ENCODE measurements at regions not wholly inside any gene's neighbourhood (a gene's known extent, or its start where the extent isn't known, plus 50 kb on each side); places are given as distances from the start of the nearest gene placed in this dataset.

GRCh38 chr1:99497690-99498089 is 148.2 kb upstream of the PALMD start:
- 56 to 79% methylated on average over 1 of the region's 1 CpG for WGBS, 2 donors
- Histone ChIP-seq H3K36me3 (no peaks in the 10 kb centered on the region), H3K27me3 (no peaks in the 10 kb centered on the region), H3K9me3 (no peaks in the 10 kb centered on the region), H3K27ac (no peak overlapping the region), H3K4me1 (no peaks in the 10 kb centered on the region), H3K4me3 (no peak overlapping the region)
- intact Hi-C loops (cut with DNase I), result no loop called here
- no peak for DNase-seq
- TF ChIP-seq, protein P1, sequence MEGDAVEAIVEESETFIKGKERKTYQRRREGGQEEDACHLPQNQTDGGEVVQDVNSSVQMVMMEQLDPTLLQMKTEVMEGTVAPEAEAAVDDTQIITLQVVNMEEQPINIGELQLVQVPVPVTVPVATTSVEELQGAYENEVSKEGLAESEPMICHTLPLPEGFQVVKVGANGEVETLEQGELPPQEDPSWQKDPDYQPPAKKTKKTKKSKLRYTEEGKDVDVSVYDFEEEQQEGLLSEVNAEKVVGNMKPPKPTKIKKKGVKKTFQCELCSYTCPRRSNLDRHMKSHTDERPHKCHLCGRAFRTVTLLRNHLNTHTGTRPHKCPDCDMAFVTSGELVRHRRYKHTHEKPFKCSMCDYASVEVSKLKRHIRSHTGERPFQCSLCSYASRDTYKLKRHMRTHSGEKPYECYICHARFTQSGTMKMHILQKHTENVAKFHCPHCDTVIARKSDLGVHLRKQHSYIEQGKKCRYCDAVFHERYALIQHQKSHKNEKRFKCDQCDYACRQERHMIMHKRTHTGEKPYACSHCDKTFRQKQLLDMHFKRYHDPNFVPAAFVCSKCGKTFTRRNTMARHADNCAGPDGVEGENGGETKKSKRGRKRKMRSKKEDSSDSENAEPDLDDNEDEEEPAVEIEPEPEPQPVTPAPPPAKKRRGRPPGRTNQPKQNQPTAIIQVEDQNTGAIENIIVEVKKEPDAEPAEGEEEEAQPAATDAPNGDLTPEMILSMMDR (IDR thresholded peaks at IDR 0.05), result no peak
- TF ChIP-seq POLR2A (IDR thresholded peaks at IDR 0.05), result no peak

DNA sequence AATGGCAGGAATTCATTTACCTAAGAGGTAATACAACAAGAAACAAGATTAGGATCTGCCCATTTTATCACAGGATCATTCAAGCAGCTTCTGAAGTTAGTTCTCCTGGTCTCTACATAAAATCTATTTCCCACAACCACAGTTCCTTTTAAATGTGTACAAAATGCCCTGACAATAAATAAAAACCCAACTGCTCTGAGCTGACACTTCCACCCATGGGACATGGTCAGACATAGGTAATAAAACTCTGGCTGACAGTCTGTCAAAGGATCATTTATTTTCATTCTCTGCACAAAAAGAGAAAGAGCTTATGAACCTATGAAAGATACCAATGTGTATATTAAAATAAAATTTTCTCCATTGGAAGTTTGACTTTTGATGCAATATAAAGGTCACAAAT is 145.4 kb upstream of the PALMD start:
- Histone ChIP-seq H3K4me1 (no peaks in the 10 kb centered on the region), H3K27ac (no peak overlapping the region), H3K27me3 (no peaks in the 10 kb centered on the region), H3K4me3 (no peak overlapping the region), H3K9me3 (no peaks in the 10 kb centered on the region), H3K36me3 (no peaks in the 10 kb centered on the region)
- TF ChIP-seq, protein P1 (IDR thresholded peaks at IDR 0.05), result no peak
- no peak for TF ChIP-seq POLR2A (IDR thresholded peaks at IDR 0.05)
- DNase-seq, result no peak
- intact Hi-C loops (cut with DNase I), result no loop called here

DNA sequence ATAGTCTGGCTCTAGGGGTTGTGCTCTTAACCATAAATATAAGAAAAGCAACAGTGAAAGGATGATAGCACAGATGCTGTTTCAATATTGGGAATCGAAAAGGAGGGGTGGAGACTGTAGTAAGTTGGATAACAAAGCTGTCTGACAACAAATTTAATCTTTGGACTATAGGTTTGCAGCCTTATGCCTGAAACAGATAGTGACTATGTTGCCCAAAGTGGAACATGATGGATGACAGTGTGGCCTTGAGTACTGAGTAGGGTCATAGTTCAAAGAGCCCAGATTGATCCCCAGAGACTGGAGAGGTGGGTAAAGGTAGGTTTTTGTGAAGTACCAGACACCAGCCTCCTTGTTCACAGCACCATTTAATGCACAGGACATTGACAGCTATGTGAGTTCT is 144.0 kb upstream of the PALMD start:
- no peaks in the 10 kb centered on the region for H3K4me1 ChIP-seq
- H3K27me3 ChIP-seq, result no peaks in the 10 kb centered on the region
- H3K27ac ChIP-seq, result no peak overlapping the region
- no peak for DNase-seq
- no peak overlapping the region for H3K4me3 ChIP-seq
- no peaks in the 10 kb centered on the region for H3K36me3 ChIP-seq
- TF ChIP-seq, protein P1 (IDR thresholded peaks at IDR 0.05), result no peak
- 65 to 90% methylated on average over 1 of the region's 1 CpG for WGBS, 2 donors
- no peaks in the 10 kb centered on the region for H3K9me3 ChIP-seq
- intact Hi-C loops (cut with DNase I), result no loop called here

DNA sequence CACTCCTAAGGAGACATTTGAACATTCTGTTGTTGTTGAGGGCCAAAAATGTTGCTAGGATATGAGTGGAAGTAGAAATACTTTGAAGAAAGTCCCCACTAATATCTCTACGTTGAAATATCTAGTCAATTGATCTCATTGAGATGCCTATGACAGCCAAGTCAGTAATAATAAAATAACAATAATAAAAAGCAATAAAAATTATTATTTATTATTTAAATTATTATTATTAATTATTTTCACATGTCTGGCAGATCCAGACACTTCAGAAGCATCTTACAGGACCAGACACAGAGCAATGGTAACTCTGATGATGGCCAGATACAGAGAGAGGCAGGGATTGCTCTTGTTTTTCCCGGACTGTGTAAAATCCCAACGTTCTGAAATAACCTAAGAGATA is 143.5 kb upstream of the PALMD start:
- Histone ChIP-seq H3K9me3 (no peaks in the 10 kb centered on the region), H3K27ac (no peak overlapping the region), H3K36me3 (no peaks in the 10 kb centered on the region), H3K4me1 (no peaks in the 10 kb centered on the region), H3K4me3 (no peak overlapping the region), H3K27me3 (no peaks in the 10 kb centered on the region)
- TF ChIP-seq, protein P1 (IDR thresholded peaks at IDR 0.05), result no peak
- TF ChIP-seq POLR2A (IDR thresholded peaks at IDR 0.05), result no peak
- WGBS, 2 donors, result 61 to 62% methylated on average over 3 of the region's 3 CpGs
- no peak for DNase-seq
- intact Hi-C loops (cut with DNase I), result no loop called here

- no peak for DNase-seq
- TF ChIP-seq POLR2A (IDR thresholded peaks at IDR 0.05), result no peak
- TF ChIP-seq, protein P1 (IDR thresholded peaks at IDR 0.05), result no peak
- Histone ChIP-seq H3K9me3 (no peaks in the 10 kb centered on the region), H3K4me1 (no peaks in the 10 kb centered on the region), H3K36me3 (no peaks in the 10 kb centered on the region), H3K4me3 (no peak overlapping the region), H3K27ac (no peak overlapping the region), H3K27me3 (no peaks in the 10 kb centered on the region)
- intact Hi-C loops (cut with DNase I), result no loop called here
- 48 to 52% methylated on average over 4 of the region's 4 CpGs for WGBS, 2 donors
Observed at GRCh38 chr1:99503276-99503747, 142.6 kb upstream of the PALMD start.
